ENCODE measurements at regions not wholly inside any gene's neighbourhood (a gene's known extent, or its start where the extent isn't known, plus 50 kb on each side); places are given as distances from the start of the nearest gene placed in this dataset.

- TF ChIP-seq CTCF (IDR thresholded peaks at IDR 0.05) (no peak), POLR2A (IDR thresholded peaks at IDR 0.05) (no peak), EP300 (IDR thresholded peaks at IDR 0.05) (no peak)
Measured at GRCh38 chr21:18603980-18604379, 200.4 kb upstream of the TMPRSS15 start.
